Lung (tissue), 11 donors: ENCODE measurements at regions not wholly inside any gene's neighbourhood (a gene's known extent, or its start where the extent isn't known, plus 50 kb on each side); places are given as distances from the start of the nearest gene placed in this dataset.
"Not testable (repeated sequence)": the region's sequence is repeated elsewhere in the genome, so short reads cannot be mapped to it uniquely, and the experiment has no call there.

Experiments
- ATAC-seq: fragments of 200-7000 bp; cut with Tn5 transposase; one replicate; pipeline ENCODE4 v1.9.1; 2020; ENCODE audit warnings: moderate number of reproducible peaks; ENCODE audit not compliant: insufficient read depth, low FRiP score
- DNase-seq, 3 donors: peaks; one replicate each; pipeline ENCODE4 v3.0.0-alpha.2; 2013 to 2017
- H3K27ac ChIP-seq, 2 donors: one replicate each; pipeline ENCODE4 v1.5.1; 2013; ENCODE audit warnings: mild to moderate bottlenecking in 2 of 2, moderate library complexity in 2 of 2, control low read depth in 1 of 2, inconsistent platforms in 1 of 2, low read depth in 1 of 2, low read length in 1 of 2
- H3K27me3 ChIP-seq, 3 donors: one replicate each; pipeline ENCODE4 v1.5.1; 2013; ENCODE audit warnings: low read length in 2 of 3; ENCODE audit not compliant: control insufficient read depth in 3 of 3, insufficient read depth in 3 of 3
- H3K36me3 ChIP-seq, 4 donors: one replicate each; pipeline ENCODE4 v1.5.1; 2013; ENCODE audit warnings: low read length in 4 of 4, mild to moderate bottlenecking in 1 of 4, moderate library complexity in 1 of 4; ENCODE audit not compliant: control insufficient read depth in 4 of 4, insufficient read depth in 4 of 4
- H3K4me1 ChIP-seq, 5 donors: one replicate each; pipeline ENCODE4 v1.5.1; 2013; ENCODE audit warnings: low read length in 5 of 5, mild to moderate bottlenecking in 2 of 5, moderate library complexity in 1 of 5; ENCODE audit not compliant: control insufficient read depth in 5 of 5, insufficient read depth in 5 of 5
- H3K4me3 ChIP-seq: one replicate; pipeline ENCODE4 v1.5.1; 2013; ENCODE audit warnings: mild to moderate bottlenecking, control low read depth, moderate library complexity
- H3K9ac ChIP-seq, 2 donors: one replicate each; pipeline ENCODE4 v1.5.1; 2013; ENCODE audit warnings: low read length in 2 of 2, control low read depth in 1 of 2; ENCODE audit not compliant: insufficient read depth in 1 of 2
- H3K9me3 ChIP-seq, 4 donors: one replicate each; pipeline ENCODE4 v1.5.1; 2013; ENCODE audit warnings: low read length in 3 of 4, mild to moderate bottlenecking in 1 of 4, moderate library complexity in 1 of 4; ENCODE audit not compliant: control insufficient read depth in 4 of 4, insufficient read depth in 3 of 4
- WGBS, 2 donors: extraction: QIAGEN DNeasy Blood & Tissue Kit; methylation state at CpG; one replicate each; pipeline ENCODE4 v1.1.7; 2013; 5-methylcytosine and 5-hydroxymethylcytosine counted together
- TF ChIP-seq, protein P1 (sequence below): IDR thresholded peaks from 2 replicates; pipeline ENCODE4 v1.5.1; 2012; ENCODE audit warnings: mild to moderate bottlenecking; ENCODE audit errors: control extremely low read depth, extremely low read depth
- donor health status: control.
- donor health status: control.
- donor health status: Bipolar disorder and iron deficiency.
- donor health status: healthy.
- donor health status: DM: yes; HTN: yes; CAD: no.

DNA sequence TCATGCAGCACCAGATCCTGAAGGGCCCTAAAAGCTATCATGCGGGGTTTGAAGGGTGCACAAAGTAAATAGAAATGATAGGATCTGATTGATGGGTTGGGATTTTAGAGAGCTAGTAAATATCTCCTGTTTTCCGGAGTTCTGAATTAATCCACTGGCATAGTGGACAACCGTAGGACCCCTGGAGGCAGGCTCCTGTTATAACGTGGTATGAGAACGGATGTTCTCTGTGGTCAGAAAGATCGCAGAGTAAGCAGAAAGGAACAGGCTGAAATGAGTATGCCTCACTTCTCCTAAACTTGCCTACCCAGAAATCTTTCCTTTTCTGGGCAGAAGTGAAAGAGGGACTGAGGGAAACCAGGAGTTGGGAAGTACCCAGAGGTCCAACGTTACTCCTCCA, 470.8 kb downstream of the AJAP1 start:
- Histone ChIP-seq H3K4me1 (no peaks in the 10 kb centered on the region), H3K4me3 (no peak overlapping the region), H3K27ac (no peak overlapping the region), H3K27me3 (no peaks in the 10 kb centered on the region), H3K36me3 (no peaks in the 10 kb centered on the region), H3K9me3 (peaks cover 0 to 12% (median 1%) of the 10 kb centered on the region in 4 donors), H3K9ac (no peak overlapping the region)
- TF ChIP-seq, protein P1, sequence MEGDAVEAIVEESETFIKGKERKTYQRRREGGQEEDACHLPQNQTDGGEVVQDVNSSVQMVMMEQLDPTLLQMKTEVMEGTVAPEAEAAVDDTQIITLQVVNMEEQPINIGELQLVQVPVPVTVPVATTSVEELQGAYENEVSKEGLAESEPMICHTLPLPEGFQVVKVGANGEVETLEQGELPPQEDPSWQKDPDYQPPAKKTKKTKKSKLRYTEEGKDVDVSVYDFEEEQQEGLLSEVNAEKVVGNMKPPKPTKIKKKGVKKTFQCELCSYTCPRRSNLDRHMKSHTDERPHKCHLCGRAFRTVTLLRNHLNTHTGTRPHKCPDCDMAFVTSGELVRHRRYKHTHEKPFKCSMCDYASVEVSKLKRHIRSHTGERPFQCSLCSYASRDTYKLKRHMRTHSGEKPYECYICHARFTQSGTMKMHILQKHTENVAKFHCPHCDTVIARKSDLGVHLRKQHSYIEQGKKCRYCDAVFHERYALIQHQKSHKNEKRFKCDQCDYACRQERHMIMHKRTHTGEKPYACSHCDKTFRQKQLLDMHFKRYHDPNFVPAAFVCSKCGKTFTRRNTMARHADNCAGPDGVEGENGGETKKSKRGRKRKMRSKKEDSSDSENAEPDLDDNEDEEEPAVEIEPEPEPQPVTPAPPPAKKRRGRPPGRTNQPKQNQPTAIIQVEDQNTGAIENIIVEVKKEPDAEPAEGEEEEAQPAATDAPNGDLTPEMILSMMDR: no peak
- DNase-seq (no peak), ATAC-seq (no peak)
- 62 to 66% methylated on average over 7 of the region's 7 CpGs for WGBS, 2 donors

DNA sequence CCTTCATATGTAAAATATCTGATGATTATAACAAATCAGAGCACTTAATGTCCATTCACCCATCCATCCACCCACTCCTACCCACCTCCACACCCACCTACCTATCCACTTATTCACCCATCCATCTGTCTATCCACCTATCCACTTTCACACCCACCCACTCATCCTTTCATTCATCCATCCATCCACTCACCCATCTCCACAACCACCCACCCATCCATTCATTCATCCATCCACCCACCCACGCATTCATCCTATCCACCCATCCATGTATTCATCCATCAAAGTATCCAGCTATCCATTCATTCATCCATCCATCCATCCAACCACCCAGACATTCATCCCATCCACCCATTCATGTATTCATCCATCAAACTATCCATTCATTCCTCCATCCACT, 466.1 kb downstream of the AJAP1 start:
- DNase-seq (no peak), ATAC-seq (no peak)
- no peaks in the 10 kb centered on the region for H3K27me3 ChIP-seq
- no peak overlapping the region for H3K4me3 ChIP-seq
- no peaks in the 10 kb centered on the region for H3K36me3 ChIP-seq
- WGBS, 2 donors: 92 to 100% methylated on average over 1 of the region's 1 CpG
- H3K4me1 ChIP-seq: no peaks in the 10 kb centered on the region
- TF ChIP-seq, protein P1: no peak
- H3K9me3 ChIP-seq: peaks cover 0 to 2% (median 0%) of the 10 kb centered on the region in 4 donors
- H3K27ac ChIP-seq: no peak overlapping the region
- H3K9ac ChIP-seq: no peak overlapping the region

- 59 to 69% methylated on average over 11 of the region's 11 CpGs for WGBS, 2 donors
- Histone ChIP-seq H3K9me3 (peaks cover 0 to 2% (median 0%) of the 10 kb centered on the region in 4 donors), H3K4me3 (no peak overlapping the region), H3K9ac (no peak overlapping the region), H3K27me3 (no peaks in the 10 kb centered on the region), H3K27ac (no peak overlapping the region), H3K4me1 (no peaks in the 10 kb centered on the region), H3K36me3 (no peaks in the 10 kb centered on the region)
- TF ChIP-seq, protein P1: no peak
- DNase-seq: no peak
- ATAC-seq: no peak
Measured at GRCh38 chr1:5119366-5120234, 465.2 kb downstream of the AJAP1 start.

DNA sequence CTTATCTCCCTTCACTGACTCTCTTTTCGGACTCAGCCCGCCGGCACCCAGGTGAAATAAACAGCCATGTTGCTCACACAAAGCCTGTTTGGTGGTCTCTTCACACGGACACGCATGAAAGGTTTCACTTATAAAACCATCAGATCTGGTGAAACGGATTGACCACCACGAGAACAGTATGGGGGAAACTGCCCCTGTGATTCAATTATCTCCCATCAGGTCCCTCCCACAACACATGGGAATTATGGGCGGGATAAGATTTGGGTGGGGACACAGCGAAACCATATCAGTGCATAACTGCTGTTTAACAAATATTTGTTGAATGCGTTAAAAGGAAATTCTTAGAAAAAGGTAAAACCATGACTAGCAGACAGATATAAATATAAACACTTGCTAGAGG, 464.4 kb downstream of the AJAP1 start:
- H3K9ac ChIP-seq, H3K27me3 ChIP-seq, H3K9me3 ChIP-seq, H3K4me3 ChIP-seq, DNase-seq, H3K36me3 ChIP-seq, H3K27ac ChIP-seq, H3K4me1 ChIP-seq, ATAC-seq: not testable (repeated sequence)
- 84 to 86% methylated on average over 10 of the region's 10 CpGs for WGBS, 2 donors

DNA sequence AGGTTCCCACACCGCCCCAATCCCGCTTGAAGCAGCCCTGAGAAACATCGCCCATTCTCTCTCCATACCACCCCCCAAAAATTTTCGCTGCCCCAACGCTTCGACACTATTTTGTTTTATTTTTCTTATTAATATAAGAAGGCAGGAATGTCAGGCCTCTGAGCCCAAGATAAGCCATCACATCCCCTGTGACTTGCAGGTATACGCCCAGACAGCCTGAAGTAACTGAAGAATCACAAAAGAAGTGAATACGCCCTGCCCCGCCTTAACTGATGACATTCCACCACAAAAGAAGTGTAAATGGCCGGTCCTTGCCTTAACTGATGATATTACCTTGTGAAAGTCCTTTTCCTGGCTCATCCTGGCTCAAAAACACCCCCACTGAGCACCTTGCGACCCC, 463.9 kb downstream of the AJAP1 start:
- H3K9me3 ChIP-seq, H3K4me1 ChIP-seq, ATAC-seq, H3K27me3 ChIP-seq, H3K4me3 ChIP-seq, DNase-seq, H3K27ac ChIP-seq, H3K9ac ChIP-seq, H3K36me3 ChIP-seq: not testable (repeated sequence)
- WGBS, 2 donors: 90 to 93% methylated on average over 8 to 9 of the region's 11 CpGs
